Neural crest cell (in vitro differentiated cells): ENCODE measurements at regions not wholly inside any gene's neighbourhood (a gene's known extent, or its start where the extent isn't known, plus 50 kb on each side); places are given as distances from the start of the nearest gene placed in this dataset.

Experiments
- DNase-seq: peaks from one replicate; pipeline ENCODE4 v3.0.0; 2021; ENCODE audit warnings: low read depth, mixed read lengths, low spot score
- H3K27ac Mint-ChIP-seq: one replicate; pipeline ENCODE4 v1.8.0; 2021; ENCODE audit warnings: mild to moderate bottlenecking, mixed read lengths; ENCODE audit not compliant: unreplicated experiment
- H3K27me3 Mint-ChIP-seq: 2 replicates; pipeline ENCODE4 v1.8.0; 2021; ENCODE audit warnings: low read depth, mild to moderate bottlenecking, mixed read lengths
- H3K36me3 Mint-ChIP-seq: 2 replicates; pipeline ENCODE4 v1.8.0; 2021; ENCODE audit warnings: low read depth, mild to moderate bottlenecking, mixed read lengths
- H3K4me1 Mint-ChIP-seq: 2 replicates; pipeline ENCODE4 v1.8.0; 2021; ENCODE audit warnings: mixed read lengths
- H3K4me3 Mint-ChIP-seq: one replicate; pipeline ENCODE4 v1.8.0; 2021; ENCODE audit warnings: mild to moderate bottlenecking, mixed read lengths
- H3K9me3 Mint-ChIP-seq: 2 replicates; pipeline ENCODE4 v1.8.0; 2021; ENCODE audit warnings: mixed read lengths
- CTCF ChIP-seq: fragments of 200-600 bp; sonication (generic); conservative IDR thresholded peaks from 2 replicates; pipeline ENCODE4 v1.5.0; 2021; ENCODE audit warnings: antibody characterized with exemption, mild to moderate bottlenecking

- Mint-ChIP-seq H3K27ac (no peak overlapping the region), H3K4me3 (no peak overlapping the region), H3K36me3 (no peaks in the 10 kb centered on the region), H3K27me3 (no peaks in the 10 kb centered on the region), H3K9me3 (peaks cover 8% of the 10 kb centered on the region), H3K4me1 (no peaks in the 10 kb centered on the region)
- TF ChIP-seq CTCF: no peak
- no peak for DNase-seq
Measured at GRCh38 chr9:75834878-75835277, 55.6 kb upstream of the PCSK5 start.
